ENCODE measurements at regions not wholly inside any gene's neighbourhood (a gene's known extent, or its start where the extent isn't known, plus 50 kb on each side); places are given as distances from the start of the nearest gene placed in this dataset.
"Not testable (repeated sequence)": the region's sequence is repeated elsewhere in the genome, so short reads cannot be mapped to it uniquely, and the experiment has no call there.

GRCh38 chr6:60789601-60790000 is 1496.4 kb downstream of the KHDRBS2 start:
- not testable (repeated sequence) for DNase-seq (ENCODE audit: low read depth, low spot score)

- DNase-seq (ENCODE audit: low read depth, low spot score) = not testable (repeated sequence)
These were observed 1503.1 kb downstream of the KHDRBS2 start for GRCh38 chr6:60782698-60783464.

- DNase-seq (ENCODE audit: low read depth, low spot score) = not testable (repeated sequence)
These were observed 1506.4 kb downstream of the KHDRBS2 start for GRCh38 chr6:60779591-60779990.

GRCh38 chr6:60767791-60768499 is 1518.1 kb downstream of the KHDRBS2 start:
- not testable (repeated sequence) for DNase-seq (ENCODE audit: low read depth, low spot score)

GRCh38 chr6:60765331-60765730 is 1520.7 kb downstream of the KHDRBS2 start:
- DNase-seq (ENCODE audit: low read depth, low spot score) = not testable (repeated sequence)

- not testable (repeated sequence) for DNase-seq (ENCODE audit: low read depth, low spot score)
These were observed 1522.5 kb downstream of the KHDRBS2 start for GRCh38 chr6:60763464-60764080.

GRCh38 chr6:60760928-60761327 is 1525.1 kb downstream of the KHDRBS2 start:
- DNase-seq (ENCODE audit: low read depth, low spot score) = not testable (repeated sequence)

- DNase-seq (ENCODE audit: low read depth, low spot score) = not testable (repeated sequence)
These were observed 1526.7 kb downstream of the KHDRBS2 start for GRCh38 chr6:60759149-60759825.

GRCh38 chr6:60758725-60759124 is 1527.3 kb downstream of the KHDRBS2 start:
- not testable (repeated sequence) for DNase-seq (ENCODE audit: low read depth, low spot score)

GRCh38 chr6:60754879-60755278 is 1531.1 kb downstream of the KHDRBS2 start:
- no peak for DNase-seq (ENCODE audit: low read depth, low spot score)

GRCh38 chr6:60750353-60751081 is 1535.5 kb downstream of the KHDRBS2 start:
- DNase-seq (ENCODE audit: low read depth, low spot score) = not testable (repeated sequence)

GRCh38 chr6:60747765-60748556 is 1538.1 kb downstream of the KHDRBS2 start:
- DNase-seq (ENCODE audit: low read depth, low spot score) = not testable (repeated sequence)

GRCh38 chr6:60737764-60738425 is 1548.1 kb downstream of the KHDRBS2 start:
- not testable (repeated sequence) for DNase-seq (ENCODE audit: low read depth, low spot score)

GRCh38 chr6:60737315-60737714 is 1548.7 kb downstream of the KHDRBS2 start:
- DNase-seq (ENCODE audit: low read depth, low spot score) = not testable (repeated sequence)

- DNase-seq (ENCODE audit: low read depth, low spot score) = not testable (repeated sequence)
These were observed 1562.1 kb downstream of the KHDRBS2 start for GRCh38 chr6:60723935-60724334.

GRCh38 chr6:60695232-60695631 is 1590.8 kb downstream of the KHDRBS2 start:
- DNase-seq (ENCODE audit: low read depth, low spot score) = no peak

- no peak for DNase-seq (ENCODE audit: low read depth, low spot score)
These were observed 1598.9 kb downstream of the KHDRBS2 start for GRCh38 chr6:60687085-60687484.

- DNase-seq (ENCODE audit: low read depth, low spot score) = no peak
These were observed 1604.2 kb downstream of the KHDRBS2 start for GRCh38 chr6:60681806-60682205.

- no peak for DNase-seq (ENCODE audit: low read depth, low spot score)
These were observed 1606.8 kb downstream of the KHDRBS2 start for GRCh38 chr6:60679175-60679574.

GRCh38 chr6:60671369-60671768 is 1614.7 kb downstream of the KHDRBS2 start:
- no peak for DNase-seq (ENCODE audit: low read depth, low spot score)

Data from ELF-1 (cell line).